HS-27A (cell line): ENCODE measurements at regions not wholly inside any gene's neighbourhood (a gene's known extent, or its start where the extent isn't known, plus 50 kb on each side); places are given as distances from the start of the nearest gene placed in this dataset.

Experiments used
- DNase-seq: peaks from one replicate; pipeline ENCODE4 v3.0.0-alpha.2; 2012; ENCODE audit warnings: low read depth, missing footprints

GRCh38 chr6:11925805-11926204, 86.3 kb upstream of the HIVEP1 start:
- DNase-seq, result no peak

GRCh38 chr6:11923621-11924020, 88.5 kb upstream of the HIVEP1 start:
- no peak for DNase-seq

DNA sequence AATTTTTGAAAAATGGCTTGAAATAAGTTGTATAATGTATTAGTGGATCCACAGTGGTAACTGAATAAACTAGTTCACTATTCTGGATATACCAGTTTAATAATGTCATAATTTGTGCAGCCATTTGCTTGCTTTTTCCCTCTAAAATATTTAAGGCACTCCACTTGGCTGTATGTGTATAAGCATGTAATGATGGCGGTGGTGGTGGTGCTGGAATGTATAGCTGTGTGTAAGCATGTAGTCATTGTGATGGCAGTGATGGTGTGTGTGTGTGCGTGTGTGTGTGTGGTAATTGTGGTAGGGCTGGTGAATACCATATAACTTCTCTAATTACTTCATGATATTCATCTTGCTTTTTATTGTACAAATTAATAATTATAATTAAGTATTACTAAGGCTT, 89.2 kb upstream of the HIVEP1 start:
- DNase-seq, result no peak

GRCh38 chr6:11921751-11922150, 90.4 kb upstream of the HIVEP1 start:
- no peak for DNase-seq

DNA sequence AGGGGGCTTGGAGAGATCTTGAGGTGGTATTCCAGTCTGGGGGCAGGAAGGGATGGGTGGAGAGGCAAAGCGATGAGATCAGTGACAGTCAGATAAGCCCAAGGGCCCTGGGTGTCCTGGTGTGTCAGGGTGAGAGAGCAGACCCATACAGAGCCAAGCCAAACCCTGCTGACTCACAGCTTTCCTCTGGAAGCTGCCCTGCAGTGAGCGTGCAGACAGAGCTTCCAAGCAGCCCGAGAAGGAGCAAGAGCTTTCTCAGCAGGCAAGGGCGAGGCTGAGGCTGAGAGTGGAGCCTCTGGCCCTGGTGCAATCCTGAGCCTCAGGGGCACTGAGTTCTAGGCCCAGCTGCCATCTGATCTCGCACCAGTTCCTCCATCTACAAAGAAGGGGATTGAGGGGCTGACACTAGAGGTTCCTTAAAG, 91.1 kb upstream of the HIVEP1 start:
- DNase-seq, result peak; percentile 68

- no peak for DNase-seq
Measured at GRCh38 chr6:11920566-11920965, 91.5 kb upstream of the HIVEP1 start.

DNA sequence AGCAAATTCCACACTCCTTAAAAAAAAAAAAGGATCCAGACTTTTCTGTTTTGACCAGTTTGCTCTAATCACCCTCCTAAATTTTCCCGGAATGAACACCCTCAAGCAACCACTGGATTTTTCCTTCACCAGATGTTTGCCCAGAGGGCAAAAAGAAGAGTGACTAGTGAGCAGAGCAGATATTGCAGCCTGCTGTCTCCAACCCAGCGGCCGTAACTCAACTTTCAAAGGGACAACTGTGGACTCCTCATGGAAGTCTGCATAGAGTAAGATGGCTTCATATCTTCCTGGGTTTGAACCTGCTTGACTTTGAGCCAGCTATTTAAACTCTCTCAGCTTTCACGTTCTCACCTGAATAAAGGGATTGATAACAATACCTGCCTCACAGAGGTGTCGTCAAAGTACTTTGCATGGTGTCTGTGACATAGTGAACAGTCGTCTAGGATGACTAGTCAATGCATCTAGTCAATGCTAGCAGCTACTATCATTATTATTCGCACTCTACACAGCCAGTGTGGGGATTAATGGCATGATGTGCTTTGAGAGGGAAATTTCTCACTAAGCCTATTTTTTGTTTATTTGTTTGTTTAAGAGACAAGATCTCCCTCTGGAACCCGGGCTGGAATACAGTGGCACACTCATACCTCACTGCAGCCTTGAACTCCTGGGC, 92.2 kb upstream of the HIVEP1 start:
- DNase-seq, result no peak

- DNase-seq, result no peak
Measured at GRCh38 chr6:11918739-11919605, 93.1 kb upstream of the HIVEP1 start.

- no peak for DNase-seq
Measured at GRCh38 chr6:11917951-11918738, 94.0 kb upstream of the HIVEP1 start.

GRCh38 chr6:11912420-11912819, 99.7 kb upstream of the HIVEP1 start:
- no peak for DNase-seq

- no peak for DNase-seq
Measured at GRCh38 chr6:11911538-11911937, 100.6 kb upstream of the HIVEP1 start.

GRCh38 chr6:11909696-11910132, 102.4 kb upstream of the HIVEP1 start:
- DNase-seq, result no peak

GRCh38 chr6:11908436-11909105, 103.5 kb upstream of the HIVEP1 start:
- DNase-seq, result no peak

GRCh38 chr6:11903645-11904044, 108.5 kb upstream of the HIVEP1 start:
- DNase-seq, result no peak

GRCh38 chr6:11902527-11902926, 109.6 kb upstream of the HIVEP1 start:
- no peak for DNase-seq

DNA sequence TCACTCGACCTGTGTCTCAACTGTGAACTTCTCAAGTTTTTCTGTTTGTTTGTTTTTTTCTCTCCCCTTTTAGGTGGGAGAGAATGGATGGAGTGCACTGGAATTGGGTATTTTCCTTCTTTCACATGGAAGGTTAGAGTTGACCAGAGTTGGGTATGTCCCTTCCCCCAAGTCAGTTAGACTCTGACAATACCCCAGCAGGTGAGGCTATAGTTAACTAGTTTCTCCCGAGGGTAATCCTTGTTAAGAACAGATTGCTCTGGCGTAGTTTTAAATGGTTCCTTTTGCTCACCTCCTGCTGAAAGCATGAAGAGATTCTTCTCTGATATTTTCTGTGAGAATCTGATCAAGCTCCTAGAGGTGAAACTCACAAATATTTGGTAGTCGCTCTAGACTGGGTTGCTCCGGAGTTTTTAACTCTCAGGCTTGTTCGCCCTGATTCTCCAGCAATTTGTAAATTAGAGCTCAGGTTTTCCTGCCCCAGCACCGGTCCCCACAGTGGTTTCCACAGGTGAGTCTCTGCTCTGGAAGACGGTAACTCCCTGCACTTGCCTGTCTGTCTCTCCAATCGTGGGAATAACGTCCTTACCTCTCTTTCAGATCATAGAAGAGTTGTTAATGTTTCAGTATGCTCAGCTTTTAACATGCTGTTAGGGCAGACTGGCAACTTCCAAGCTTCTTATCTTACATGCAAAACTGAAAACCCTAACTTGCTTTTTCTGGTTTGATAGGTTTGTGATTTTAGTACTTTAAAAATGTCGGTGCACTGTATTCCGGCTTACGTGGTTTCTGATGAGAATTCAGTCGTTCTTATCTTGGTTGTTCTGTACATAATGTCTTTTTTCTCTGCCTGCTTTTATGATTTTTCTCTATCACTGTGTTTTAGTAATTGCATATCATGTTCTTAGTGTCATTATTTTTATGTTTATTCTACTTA, 111.2 kb upstream of the HIVEP1 start:
- DNase-seq, result no peak

DNA sequence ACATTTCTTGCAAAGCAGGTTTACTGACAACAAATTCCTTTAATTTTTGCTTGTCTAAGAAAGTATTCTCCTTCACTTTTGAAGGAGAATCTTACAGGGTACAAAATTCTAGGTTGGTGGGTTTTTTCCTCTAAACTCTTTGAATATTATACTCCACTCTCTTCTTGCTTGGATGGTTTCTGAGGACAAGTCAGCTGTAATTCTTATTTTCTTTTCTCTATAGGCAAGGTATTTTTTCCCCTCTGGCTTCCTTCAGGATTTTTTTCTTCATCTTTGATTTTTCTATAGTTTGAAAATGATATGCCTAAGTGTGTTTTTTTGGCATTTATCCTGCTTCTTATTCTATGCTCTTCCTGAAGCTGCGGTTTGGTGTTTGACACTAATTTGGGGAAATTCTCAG, 112.5 kb upstream of the HIVEP1 start:
- DNase-seq, result no peak

DNA sequence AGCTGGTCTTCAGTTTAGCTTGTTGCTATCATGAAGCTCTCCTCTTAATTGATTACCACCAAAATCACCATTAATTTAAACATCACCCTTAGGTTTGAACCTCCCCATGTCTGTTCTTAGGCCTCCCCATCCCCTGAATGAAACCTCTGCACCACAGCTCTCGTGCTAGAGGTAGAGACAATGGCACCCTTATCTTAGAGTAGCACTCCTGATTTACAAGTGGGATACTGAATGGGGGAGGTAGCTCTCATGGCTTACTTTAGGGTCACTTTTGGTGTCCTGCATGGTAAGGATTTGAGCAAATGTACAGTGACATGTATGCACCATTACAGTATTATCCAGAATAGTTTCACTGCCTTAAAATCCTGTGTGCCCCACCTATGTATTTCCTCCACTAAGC, 115.6 kb upstream of the ADTRP start:
- DNase-seq, result no peak

GRCh38 chr6:11891547-11891946, 112.9 kb upstream of the ADTRP start:
- DNase-seq, result no peak

- DNase-seq, result no peak
Measured at GRCh38 chr6:11890849-11891248, 112.2 kb upstream of the ADTRP start.

GRCh38 chr6:11890209-11890608, 111.6 kb upstream of the ADTRP start:
- no peak for DNase-seq
